ENCODE measurements at regions not wholly inside any gene's neighbourhood (a gene's known extent, or its start where the extent isn't known, plus 50 kb on each side); places are given as distances from the start of the nearest gene placed in this dataset.

DNA sequence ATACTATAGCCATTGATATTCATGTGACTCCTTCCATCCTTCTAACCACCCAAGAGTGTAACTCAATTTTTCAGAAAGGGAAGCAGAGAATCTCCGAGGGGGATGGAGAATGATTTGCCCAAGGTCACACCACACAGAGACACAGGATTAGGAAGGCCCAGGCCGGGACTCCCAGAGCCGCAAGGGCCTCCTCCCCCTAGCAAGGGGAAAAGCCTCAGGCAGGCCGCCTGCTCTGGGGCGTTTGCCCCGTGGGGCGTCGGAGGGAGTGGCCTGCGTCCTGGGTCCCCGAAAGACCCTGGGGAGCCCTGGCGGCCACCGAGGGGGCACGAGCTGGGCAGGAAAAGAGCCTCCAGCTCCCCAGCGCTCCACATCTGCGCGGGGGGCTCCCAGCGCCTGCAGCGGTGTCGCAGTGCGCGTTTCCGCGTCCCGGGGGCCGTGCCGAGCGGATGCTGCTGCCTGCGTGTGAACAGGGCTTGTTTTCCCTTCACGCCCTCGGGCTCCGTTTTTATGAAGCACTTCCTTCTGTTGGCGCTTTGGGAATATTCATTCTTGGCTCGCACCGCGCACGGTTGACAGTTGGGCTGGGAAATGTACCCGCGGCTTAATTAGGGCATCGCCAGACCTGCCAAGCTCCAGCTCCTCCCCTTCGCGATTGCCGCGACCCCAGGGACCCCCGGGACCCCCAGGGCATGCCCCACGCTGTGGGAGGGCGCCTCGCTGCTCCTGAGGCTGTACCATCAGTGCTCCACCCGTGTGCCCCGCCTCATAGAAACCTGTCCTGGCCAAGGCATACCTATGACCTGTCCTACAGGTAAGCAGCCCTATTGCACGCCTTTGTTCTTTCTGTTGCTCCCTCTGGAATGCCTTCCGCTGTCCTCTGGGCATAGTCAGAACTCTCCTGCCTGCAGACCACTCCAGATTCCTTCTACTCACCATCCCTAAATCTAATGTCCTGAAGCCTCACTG, 158.9 kb upstream of the GLI2 start:
- DNase-seq, result no peak

DNA sequence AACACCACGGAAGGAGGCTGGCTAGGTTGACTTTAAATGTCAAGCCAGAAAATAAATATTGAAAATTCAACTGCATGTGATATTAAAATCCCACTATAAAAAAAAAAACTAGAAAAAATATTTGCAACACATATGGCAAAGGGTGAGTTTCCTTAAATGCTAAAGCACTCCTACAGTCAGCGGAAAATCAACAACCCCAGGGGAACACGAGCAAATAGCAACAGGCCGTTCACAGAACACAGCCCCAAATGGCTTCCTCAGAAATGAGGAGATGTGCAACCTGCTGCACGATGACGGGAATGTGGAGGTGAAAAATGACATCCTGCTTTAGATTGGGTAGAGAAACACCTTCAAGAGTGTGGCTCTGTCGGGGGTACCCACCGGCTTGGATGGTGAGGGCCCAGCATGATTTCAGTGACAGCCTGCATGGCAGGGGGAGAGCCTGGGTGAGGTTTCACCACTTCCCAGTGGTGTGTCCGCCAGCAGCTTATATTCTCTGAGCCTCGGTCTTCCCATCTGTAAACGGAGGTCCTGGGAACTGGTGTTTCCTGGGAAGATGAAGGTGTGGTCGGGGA, 157.9 kb upstream of the GLI2 start:
- no peak for DNase-seq

DNA sequence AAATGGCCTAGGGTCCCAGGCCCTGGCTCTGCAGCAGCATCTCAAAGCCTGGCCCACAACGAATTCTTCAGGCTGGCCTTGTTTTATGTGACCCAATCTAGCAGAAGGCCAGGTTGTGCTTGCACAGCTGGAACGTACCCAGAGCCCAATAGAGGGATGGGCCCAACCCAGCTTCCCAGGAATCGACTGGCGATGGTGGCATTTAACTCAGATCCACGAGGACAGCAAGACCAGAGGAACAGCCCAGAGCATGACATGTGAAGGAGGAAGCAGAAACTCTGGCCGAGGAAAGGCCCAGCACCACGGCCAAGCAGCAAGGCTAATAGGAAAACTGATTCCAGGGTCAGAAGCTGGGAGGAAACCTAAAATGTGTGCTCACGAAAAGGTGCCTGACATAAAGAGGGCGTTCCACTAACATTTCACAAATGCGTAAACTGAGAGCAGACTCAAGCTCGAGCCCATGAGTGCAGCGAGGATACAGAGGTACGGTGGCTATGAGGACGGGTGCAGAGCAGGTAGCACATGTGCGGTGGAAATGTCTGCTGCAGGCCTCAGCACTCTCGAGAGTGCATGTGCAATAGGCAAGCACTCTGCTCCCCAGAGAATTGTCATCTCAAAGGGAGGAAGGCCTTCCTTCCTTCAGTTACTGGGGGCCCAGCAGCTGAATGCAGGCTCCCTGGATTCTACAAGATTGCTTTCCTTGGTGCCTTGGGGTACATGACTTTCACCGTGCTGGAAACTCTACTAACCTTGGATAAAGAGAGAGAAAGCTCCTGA, 156.9 kb upstream of the GLI2 start:
- no peak for DNase-seq

DNA sequence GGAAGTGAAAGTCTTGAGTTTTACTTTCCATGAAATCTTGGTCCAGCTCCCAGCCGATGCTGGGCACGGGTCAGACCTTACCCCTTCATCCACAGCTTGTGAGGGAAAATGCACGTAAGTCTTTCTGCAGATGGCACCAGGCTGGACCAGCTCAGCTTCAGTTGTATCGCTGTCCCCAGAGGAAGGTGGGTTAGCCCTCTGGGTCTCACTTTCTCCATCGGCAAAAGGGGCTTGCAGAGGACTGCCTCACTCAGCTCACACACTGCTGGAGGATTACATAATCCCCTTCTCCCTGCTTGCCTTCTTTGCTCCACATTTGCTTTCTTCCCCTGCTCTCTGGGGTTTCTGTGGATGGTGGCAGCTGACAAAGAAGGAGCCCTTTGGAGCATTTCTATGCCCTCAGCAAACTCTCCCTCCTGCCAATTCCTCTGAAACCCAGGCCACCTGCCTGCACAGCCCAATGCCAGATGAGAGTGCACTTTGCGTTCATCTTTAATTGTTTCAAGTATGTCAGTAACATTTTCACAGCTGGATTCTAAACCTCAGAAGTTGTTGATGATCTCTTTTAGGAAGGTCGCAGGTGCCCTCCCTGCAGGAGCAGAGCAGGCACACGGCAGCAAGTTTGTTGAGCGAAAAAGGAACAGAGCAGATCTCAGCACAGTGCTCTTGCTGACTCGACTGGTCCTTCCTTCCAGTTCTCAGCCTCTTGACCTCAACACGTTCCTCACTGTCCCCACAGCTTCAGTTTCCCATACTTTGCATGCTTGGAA, 155.6 kb upstream of the GLI2 start:
- DNase-seq, result no peak

DNA sequence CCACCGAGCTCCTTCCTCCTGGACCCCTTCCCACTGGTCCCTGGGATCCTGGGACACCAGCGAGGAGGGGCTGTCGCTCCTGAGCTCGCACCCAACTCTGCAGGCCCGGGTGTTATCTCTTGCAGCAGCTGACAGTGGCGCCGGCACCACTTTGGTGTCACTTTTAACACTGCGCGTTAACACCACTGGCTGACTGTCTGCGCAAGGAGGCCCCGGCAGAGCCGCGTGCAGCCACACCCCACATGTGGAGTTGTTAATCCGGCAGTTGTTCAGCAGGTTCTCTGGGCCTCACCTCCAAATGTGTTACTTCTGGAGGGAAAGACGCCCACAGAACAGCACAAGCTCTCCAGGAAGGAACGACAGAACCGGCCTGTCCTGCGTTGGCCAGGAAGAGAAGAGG, 155.0 kb upstream of the GLI2 start:
- no peak for DNase-seq

DNA sequence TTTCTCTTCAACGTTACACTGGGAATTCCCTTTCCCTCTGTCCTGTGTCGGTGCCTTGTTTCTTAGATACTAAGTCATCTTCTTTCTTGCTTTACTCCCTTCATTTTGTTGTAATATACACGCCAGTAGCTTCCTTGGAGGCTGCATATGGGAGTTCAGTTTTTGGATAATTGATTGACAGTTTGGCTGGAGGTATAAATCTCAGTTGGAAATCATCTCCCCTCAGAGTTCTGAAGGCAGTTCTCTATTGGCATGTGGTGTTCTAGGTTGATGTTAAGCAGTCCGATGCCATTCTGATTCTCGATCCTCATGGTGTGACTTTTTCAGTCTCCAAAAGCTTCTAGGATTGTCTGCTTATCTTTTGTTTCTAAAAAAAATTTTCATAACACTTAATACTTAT, 152.5 kb upstream of the GLI2 start:
- DNase-seq, result no peak

DNA sequence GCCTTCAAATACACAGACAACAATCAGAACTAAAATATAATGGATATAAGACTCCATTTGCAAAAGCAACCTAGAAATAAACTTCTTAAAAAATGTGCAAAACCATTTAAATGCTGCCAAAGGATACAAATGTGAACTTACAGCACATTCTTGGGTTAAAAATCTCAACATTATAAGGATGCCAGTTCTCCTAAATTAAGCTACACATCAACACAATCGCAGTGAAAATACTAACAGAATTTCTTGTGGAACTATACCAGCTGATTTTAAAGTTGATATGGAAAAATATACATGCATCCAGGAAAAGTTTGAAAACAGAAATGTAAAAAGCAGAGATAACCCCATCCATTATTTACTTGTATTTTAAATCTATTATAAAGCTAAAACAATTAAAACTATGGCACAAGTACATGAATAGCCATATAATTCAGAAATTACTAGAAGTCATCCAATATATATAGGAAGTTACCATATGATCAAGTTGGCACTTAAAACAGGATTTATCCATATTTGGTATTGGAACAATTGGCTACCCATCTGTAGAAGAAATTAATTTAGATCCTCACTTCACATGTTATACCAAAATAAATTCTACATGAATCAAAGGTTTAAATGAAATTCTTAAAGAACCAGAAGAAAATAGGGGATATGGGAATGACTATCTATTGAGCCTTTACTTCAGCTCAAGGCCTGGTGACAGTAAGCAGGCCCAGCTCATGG, 151.7 kb upstream of the GLI2 start:
- no peak for DNase-seq

DNA sequence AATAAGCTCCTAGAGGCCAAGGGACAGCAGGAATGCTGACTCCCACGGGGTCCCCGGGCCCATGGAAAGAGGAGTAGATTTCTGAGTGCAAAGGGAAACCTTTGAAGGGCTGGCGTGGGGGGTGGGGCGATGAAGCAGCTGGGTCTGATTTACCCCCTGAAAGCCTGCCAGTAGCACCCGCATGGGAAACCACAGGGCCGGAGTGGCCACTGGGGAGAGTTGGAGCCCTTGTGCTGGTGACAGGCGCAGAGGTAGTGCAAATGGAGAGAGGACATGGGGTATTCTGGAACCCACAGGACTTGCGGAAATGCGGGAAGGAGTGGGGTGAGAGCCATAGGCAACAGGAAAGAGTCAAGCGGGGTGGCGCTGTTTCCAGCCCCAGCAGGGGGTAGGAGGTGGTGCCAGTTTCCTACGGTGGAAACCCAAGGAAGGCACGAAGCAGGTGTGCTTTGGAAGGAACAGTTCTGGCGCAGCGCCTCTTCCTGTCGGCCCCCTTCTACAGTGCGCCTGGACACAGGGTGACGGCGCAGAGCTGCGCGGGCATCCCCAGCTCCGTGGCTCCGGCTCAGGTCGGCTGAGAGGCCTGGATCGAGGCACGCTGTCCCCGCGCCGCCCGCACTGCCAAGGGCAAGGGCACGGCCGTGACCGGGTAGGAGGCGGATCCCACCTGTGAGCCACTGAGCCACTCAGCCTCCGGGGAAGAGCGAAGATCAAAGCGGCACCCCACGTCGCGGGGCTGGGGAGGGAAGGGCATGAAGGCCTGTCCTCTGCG, 149.0 kb upstream of the GLI2 start:
- no peak for DNase-seq

DNA sequence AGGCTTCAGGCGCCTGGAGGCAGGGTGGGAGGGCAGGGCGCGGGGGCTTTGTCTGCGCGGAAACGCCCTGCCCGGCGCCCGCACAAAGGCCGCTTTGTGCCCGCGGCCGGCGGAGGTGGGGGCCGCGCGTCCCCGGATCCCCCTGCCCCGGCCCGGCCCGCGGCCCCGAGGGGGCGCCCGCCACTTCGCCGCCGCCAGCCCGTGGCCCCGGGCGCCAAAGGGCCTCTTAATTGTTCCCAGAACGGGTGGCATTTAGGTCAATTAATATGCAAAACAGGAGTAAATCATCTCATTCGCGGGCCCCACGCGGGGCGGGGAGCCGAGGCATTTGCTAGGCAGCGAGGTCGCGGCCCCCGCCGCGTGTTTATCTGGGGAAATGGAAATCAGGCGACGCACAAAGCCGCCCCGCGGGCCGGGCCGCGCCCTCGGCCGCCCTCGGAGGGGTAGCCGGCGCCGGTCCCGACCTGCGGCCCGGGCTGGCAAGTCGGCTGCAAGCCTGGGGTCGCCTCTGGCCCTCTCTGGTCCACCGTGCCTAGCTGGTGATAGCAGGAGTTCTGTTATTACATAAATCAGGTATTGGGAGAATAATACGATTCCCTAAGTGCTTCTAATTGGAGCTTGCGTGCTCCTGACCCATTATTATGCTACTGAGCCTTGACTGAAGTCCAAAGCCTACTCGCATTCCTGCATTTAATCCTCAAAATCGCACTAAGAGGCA, 148.2 kb upstream of the GLI2 start:
- no peak for DNase-seq

DNA sequence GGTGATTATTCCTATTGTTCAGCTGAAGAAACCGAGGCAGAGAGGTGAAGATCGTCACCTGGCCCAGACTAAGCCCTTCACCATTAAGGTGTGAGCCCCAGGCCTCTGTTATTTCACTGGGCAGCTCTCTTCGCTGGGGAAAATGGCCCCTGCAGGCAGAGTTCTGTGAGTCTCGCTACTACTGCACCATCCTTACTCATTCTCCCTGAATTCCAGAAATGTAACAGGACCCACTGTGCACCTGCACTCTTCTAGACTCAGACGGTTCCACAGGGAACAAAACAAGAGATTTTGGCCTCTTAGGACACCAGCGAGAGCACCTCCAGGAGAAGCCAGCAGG, 147.7 kb upstream of the GLI2 start:
- no peak for DNase-seq

DNA sequence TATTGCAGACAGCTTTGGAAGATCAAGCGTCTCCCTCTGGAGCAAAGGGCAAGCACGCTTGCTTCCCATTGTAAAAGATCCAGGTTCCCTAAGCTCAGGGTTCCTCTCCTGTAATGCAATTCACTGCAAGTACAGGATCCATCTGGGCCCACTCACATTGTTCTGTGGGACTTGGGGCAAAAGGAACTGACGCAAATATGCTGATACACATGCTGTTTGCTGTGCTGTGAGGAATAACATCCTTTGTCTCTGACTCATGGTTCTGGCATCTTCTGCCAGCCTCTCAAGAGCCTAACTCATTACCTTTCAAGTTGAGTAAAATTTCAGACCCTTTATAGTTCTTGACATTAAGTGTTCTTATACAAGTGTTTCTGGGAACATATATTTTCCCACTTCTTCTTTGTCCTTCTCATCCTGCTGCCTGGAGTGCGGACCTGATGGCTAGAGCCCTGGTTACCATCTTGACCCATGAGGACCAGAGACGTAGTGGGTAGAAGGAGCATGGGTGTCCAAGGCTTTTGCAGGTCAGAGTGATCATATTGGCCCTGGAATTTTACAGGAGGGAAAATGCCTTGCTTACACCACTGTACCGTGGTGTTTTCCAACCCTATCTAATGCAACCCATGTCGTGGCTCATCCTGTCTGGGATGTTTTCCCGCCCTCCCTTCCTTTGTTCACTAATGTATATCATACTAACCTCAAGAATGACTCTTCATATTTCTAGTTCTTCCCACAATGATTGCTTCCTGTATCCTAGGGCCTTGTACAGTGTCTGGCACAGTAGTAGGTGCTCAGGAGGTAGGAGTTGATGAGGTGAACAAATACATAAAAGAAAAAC, 145.7 kb upstream of the GLI2 start:
- no peak for DNase-seq

DNA sequence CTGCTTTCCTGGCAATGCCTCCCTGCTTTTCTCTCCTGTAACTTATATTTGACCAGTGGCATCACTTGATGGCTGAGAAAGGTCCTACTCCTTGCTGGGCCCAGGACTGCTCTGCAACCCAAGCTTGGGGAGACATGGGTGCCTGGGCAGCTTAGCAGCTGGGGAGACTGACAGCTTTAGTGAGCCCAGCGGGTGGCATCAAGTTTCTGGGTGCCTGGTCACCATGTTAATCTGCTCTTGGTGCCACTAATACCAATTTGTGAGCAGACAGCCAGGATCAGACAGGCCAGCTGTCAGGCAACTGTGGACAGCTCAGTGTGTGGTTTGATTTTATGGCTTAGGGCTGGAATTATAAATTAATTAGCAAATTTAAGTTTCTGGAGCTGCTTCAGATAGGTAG, 144.8 kb upstream of the GLI2 start:
- no peak for DNase-seq

DNA sequence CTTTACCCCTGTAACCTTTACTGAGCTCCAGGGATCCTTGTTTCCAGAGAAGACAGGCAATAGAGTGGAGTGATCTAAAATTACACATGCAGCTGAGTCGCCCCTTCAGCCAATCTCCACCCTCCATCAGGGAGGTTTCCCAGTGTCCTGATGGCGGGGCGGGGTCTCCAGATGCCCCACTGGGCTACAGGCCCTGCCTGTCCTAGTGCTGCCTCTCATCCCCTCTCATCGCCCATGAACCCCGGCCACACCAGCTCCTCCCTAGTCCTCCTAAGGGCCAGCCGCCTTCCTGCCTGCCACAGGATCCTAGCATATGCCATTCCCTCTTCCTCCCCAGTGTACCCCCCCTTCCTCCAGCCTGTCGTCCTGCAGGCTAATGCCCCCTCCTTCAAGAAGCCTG, 144.1 kb upstream of the GLI2 start:
- no peak for DNase-seq

DNA sequence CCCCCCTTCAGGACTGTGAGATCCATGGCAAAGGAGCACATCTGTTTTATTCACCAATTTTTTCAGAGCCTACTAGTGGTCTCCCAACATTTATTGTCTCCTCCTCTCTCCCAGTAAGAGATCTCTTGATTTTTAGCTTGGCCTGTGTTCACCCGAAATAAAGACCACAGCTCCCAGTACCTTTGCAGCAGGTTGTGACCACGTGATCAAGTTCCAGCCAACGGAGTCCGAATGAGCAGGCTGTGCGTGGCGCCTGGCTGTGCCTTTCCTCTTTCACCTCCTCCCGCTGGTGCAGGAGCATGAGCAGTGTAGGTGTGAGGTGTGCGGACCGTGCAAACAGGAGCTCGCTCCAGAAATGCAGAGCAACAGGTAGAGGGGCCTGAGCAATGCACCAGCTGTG, 143.6 kb upstream of the GLI2 start:
- no peak for DNase-seq

DNA sequence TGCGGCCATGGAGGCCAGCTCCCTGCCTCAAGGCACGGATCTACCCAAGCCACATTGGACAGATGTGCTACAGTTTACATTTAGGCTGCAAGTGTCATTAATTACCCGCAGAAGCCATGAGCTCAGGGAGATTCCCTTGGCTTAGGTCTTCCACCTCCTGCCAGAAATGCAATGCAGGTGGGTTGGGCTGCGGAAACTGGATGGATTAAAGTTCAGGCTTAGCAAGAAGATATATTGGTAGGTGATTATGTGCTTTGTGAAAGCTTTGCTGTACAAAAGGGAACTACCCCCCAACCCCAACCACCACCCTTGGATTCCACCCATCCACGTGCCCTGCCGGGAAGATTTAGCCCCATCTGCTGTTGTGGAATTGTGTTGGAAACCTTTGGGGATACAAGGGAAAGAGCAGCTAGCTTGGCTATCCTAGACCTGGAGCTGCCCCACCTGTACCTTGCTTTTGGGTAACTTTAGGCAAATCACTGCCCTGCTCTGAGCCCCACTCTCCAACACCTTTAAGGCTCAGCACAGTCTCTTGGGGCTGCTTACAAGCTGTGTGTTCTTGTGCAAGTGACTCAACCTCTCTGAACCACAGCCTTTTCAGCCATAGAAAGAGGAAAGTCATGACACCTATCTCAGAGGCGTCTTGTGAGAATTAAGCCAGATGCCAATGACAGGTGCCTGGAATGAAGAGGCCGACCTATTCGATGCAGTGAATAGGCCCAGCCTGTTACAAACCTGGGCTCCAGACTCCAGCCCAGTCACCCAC, 141.6 kb upstream of the GLI2 start:
- DNase-seq, result no peak

DNA sequence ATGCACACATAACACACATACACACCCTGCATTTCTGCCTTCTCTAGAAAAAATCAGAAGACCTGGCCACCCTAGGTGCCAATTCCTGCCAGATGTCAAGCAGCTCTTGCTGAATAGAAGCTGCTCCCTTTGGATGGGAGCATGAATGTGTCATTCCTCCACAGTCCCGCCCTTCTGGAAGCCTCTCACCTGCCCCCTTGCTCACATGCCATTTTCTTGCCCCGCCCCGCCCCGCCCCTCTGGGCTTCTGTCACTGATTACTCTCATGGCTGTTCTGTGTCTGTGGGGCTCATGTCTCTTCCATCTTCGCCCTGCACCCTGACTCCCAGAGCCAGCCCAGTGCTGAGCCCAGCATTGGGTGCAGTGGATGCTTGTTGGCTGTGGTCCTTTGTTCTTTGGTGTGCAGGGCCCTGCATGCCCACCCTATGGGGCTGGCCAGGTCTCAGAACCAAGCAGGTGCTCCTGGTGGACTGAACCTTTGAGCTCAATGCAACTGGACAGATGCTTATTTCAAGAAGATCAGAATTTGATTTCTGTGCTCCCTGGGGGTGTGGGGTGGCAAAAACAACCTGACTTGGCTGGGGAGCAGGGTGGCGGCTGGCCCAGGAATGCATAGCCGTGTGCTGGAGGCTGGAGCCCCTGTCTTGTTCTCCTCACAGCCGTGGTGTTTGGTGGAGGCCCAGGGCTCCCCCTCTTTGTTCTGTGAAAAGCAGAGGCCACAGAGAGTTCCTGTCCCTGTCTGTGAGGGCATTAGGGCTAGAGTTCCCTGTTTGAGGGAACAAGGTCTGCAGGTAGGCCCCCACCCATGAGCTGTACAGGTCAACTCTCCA, 140.6 kb upstream of the GLI2 start:
- DNase-seq, result no peak

DNA sequence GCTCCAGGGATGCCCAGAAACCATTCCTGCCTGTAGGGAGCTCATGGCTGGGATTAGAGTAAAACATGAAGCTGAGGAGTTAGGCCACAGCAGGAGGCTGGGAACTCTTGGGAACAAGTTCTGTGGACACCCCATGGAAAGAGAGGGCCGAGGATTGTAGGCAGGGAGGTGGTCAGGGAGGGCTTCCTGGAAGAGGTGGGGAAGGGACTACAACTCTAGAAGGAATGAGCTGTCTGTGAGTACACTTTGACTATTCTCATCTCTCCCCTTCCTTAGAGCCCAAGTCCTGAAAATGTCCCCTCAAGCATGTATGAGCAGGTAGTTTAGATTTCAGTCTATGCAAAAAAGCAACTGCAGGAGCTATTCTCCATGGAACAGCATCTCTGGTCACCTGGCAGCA, 139.9 kb upstream of the GLI2 start:
- no peak for DNase-seq

DNA sequence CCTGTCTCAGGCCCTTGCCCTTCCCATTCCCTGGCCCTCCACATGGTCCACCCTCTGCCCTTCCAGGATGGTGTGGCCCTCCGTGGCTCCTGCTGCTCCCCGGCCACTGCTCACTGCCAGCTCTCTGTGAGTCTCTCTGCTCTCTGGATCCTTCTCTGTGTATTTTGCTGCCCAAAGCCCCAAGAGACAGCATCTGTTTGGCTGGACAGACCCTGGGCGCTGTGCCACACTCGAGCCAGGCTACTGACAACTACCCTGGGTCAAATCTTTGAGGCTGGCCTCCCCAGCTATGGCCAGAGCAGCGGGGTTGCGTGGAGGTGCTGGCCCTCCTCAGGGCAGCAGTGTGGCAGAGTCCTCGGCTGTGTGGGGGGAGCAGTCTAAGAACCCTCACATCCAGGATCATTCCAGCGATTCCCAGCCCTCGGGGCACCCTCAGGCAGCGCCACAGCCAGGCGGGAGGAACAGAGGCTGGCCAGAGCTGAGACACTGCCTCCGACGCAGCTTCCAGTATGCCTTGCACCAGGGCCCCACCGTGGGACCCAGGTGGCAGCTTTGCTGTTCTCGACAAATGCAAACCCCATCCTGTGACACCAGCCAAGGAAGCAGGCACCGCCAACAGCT, 139.4 kb upstream of the GLI2 start:
- no peak for DNase-seq
